Muscle of leg (tissue), 3 donors: ENCODE measurements at regions not wholly inside any gene's neighbourhood (a gene's known extent, or its start where the extent isn't known, plus 50 kb on each side); places are given as distances from the start of the nearest gene placed in this dataset.

ENCODE experiments used
- DNase-seq: peaks from one replicate; pipeline ENCODE4 v3.0.0; 2013
- H3K27ac ChIP-seq: one replicate; pipeline ENCODE4 v1.5.1; 2013; ENCODE audit warnings: mild to moderate bottlenecking, low read length, control low read depth
- H3K27me3 ChIP-seq: one replicate; pipeline ENCODE4 v1.6.1; 2013; ENCODE audit warnings: low read length; ENCODE audit not compliant: control insufficient read depth, insufficient read depth
- H3K36me3 ChIP-seq: one replicate; pipeline ENCODE4 v1.6.1; 2013; ENCODE audit warnings: low read length; ENCODE audit not compliant: control insufficient read depth, insufficient read depth
- H3K4me1 ChIP-seq: one replicate; pipeline ENCODE4 v1.6.1; 2013; ENCODE audit warnings: low read length; ENCODE audit not compliant: control insufficient read depth, insufficient read depth
- H3K4me3 ChIP-seq: one replicate; pipeline ENCODE4 v1.5.1; 2013; ENCODE audit warnings: low read length, control low read depth
- H3K9me3 ChIP-seq: replicated peaks from 2 replicates; pipeline ENCODE4 v1.6.1; 2013; ENCODE audit warnings: low read depth, low read length; ENCODE audit not compliant: control insufficient read depth
- WGBS: methylation state at CpG from one replicate; pipeline ENCODE4 v1.1.5; 2013; ENCODE audit warnings: missing lambda C conversion rate; ENCODE audit not compliant: insufficient coverage; 5-methylcytosine and 5-hydroxymethylcytosine counted together

DNA sequence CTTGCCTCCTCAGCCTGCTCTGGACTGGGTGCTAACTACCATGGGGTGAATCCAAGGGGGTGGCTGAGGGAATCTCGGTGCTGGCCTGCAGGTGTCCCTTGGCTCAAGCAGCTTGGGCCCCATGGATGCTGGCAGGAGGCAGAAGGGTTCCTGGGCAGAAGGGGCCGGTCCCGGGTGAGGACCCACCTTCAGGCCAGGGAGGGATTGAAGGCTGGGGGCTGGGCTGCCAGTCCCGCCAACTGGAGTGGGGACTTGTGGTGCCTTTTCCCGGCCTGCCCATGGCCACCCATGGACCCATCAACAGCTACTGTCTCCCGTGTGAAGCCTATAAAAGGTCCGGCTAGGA lies 550.1 kb downstream of the SLC6A15 start:
- no peaks in the 10 kb centered on the region for H3K36me3 ChIP-seq
- H3K4me3 ChIP-seq = no peak overlapping the region
- H3K4me1 ChIP-seq = no peaks in the 10 kb centered on the region
- no peaks in the 10 kb centered on the region for H3K27me3 ChIP-seq
- no peaks in the 10 kb centered on the region for H3K9me3 ChIP-seq
- WGBS = 96% methylated on average over 4 of the region's 7 CpGs
- H3K27ac ChIP-seq = no peak overlapping the region
- DNase-seq = no peak

DNA sequence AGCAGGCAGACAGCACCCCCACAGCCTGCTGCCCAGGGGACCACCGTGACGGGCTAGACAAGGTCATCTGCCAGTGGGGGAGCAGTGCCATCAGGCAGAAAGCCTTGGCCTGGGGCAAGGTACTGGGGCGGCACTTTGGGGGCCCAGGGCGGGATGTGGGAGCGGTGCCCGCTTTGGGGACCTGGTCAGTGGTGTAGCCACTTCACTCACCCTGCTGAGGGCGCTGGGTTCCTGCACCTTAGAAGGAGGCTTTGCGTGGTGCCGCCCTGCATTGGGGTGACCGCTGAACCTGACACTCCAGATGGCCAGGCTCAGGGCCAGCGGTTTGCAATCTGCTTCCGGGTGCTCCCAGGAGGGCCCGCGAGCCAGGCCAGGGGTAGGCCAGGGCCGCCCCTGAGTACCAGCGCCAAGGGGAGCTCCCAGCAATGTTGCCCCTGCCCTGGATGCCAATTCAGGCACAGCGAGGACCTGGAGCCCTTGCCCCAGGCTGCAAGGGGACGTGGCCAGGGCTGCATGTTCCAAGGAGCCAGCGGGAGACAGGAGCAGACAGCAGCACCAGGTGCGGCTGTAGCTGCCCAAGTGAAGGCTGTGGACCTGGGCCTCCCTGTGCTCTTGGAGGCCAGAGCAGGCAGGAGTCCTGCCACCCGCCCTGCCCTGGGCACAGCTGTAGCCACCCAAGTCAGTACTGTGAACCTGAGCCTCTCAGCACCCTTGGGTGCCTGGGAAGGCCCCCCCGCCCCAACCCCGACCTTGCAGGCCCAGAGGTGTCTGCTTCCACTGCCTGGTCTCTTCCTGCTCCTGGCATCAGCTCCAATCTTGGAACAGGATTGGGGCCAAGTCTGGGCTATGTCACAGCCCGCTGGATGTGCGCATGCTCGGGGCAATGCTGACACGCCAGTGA lies 550.7 kb downstream of the SLC6A15 start:
- Histone ChIP-seq H3K36me3 (no peaks in the 10 kb centered on the region), H3K27me3 (no peaks in the 10 kb centered on the region), H3K4me3 (no peak overlapping the region), H3K4me1 (no peaks in the 10 kb centered on the region), H3K27ac (no peak overlapping the region), H3K9me3 (no peaks in the 10 kb centered on the region)
- WGBS = 94% methylated on average over 25 of the region's 27 CpGs
- no peak for DNase-seq

DNA sequence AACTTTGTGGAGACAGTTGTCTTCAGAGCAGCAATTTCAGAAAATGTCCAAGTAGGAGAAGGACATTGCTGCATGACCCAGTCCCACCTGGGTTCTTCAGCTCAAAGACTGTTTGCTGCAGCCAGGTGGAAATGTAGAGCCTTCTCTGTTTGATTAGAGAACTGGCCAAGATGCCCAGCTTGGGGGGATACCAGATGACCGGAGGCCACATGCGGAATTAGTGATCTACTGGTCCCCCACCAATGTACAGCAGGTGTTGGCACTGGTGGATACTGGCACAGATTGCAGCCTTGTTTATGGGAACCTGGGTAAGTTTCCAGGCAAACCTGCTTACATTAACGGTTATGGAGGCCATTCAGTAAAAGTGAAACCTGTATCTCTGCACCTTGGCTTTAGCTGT lies 555.3 kb downstream of the SLC6A15 start:
- Histone ChIP-seq H3K36me3 (no peaks in the 10 kb centered on the region), H3K27ac (no peak overlapping the region), H3K9me3 (no peaks in the 10 kb centered on the region), H3K4me3 (no peak overlapping the region), H3K27me3 (no peaks in the 10 kb centered on the region), H3K4me1 (no peaks in the 10 kb centered on the region)
- no peak for DNase-seq
- 100% methylated on average over 3 of the region's 3 CpGs for WGBS

DNA sequence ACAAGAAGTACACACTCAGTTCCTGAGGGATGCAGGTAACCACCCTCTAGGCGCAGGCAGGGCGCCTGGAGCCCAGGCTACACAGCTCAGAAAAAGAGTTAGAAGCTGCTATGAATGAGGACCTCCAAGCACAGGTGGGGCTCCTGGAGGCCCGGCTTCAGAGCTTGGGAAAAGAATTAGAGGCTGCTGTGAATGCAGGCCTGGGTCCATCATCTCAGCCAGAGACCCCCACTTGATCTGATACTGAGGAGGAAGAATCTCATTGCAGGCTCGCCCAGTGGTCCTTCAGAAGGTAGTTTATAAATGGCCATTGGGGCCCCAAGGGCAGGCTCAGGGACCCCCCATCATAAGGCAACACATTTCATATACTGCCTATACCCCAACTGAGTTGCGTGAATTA lies 556.4 kb downstream of the SLC6A15 start:
- Histone ChIP-seq H3K36me3 (no peaks in the 10 kb centered on the region), H3K4me1 (no peaks in the 10 kb centered on the region), H3K27ac (no peak overlapping the region), H3K9me3 (no peaks in the 10 kb centered on the region), H3K27me3 (no peaks in the 10 kb centered on the region), H3K4me3 (no peak overlapping the region)
- no peak for DNase-seq
- WGBS = 89% methylated on average over 3 of the region's 5 CpGs

DNA sequence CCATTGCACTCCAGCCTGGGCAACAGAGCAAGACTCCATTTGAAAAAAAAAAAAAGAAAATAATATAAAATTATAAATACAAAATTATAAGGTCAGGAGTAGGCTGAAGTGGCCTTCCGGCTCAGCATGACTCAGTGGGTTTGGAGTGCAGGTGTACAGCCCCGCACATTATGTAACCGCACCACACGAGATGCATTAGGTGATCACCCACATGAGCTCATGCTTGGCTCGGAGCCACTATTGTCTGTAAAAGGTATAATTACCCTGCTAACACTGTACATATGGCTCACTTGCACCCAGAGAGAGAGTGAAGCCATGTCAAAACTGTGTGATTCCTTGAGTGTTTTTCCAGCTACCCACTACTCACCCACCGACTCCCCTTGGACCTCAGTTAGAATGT lies 557.0 kb downstream of the SLC6A15 start:
- Histone ChIP-seq H3K4me3 (no peak overlapping the region), H3K27me3 (no peaks in the 10 kb centered on the region), H3K9me3 (no peaks in the 10 kb centered on the region), H3K27ac (no peak overlapping the region), H3K36me3 (no peaks in the 10 kb centered on the region), H3K4me1 (no peaks in the 10 kb centered on the region)
- 95% methylated on average over 5 of the region's 6 CpGs for WGBS
- DNase-seq = no peak

DNA sequence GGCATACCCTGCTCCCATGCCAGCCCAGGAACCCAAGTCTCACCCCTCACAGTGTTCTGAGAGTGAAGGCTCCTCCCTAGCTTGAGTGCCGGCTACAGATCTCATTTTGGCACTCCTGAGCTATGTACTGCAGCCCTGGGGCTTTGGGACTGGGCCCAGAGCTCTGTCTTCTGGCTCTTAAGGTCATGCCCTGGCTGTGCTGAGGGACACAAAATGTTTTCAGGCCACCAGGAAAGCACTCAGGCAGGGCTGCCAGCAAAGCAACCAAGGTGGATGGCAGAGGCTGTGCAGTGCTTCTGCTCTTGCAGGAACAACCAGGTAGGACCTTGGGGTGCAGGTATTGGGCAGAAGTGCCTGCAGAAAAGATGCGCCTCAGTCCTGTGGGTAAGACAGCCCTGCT lies 564.0 kb downstream of the SLC6A15 start:
- H3K4me1 ChIP-seq = no peaks in the 10 kb centered on the region

DNA sequence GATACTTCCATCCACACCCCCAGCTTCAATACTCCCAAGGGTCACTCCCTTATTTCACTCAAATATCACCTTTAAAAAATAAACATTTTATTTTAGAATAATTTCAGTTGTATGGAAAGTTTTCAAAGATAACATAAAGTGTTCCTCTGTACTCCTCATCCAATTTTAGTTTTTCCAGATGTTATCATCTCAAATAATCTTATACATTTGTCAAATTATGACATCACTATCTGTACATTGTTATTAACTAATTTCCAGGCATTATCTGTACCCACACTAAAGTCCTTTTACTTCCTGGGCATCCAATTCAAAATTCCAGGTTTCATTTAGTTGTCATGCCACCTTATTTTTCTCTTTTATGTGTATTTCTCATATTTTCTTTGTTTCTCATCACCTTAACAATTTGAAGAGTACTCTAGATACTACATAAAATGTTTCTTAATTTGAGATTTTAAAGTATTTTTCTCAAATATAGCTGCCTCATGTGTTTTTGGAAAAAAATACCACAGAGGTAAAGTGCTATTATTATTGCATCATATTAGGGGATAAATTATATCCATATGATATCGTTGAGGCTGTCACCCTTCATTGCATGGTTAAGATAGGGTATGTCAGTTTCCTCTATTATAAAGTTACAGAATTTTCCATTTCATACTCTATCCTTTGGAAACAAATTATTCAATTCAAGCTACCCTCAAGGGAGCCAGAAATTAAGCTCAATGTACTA lies 571.0 kb downstream of the SLC6A15 start:
- Histone ChIP-seq H3K4me3 (no peak overlapping the region), H3K27ac (no peak overlapping the region), H3K4me1 (no peaks in the 10 kb centered on the region), H3K9me3 (peaks cover 3% of the 10 kb centered on the region), H3K36me3 (no peaks in the 10 kb centered on the region), H3K27me3 (no peaks in the 10 kb centered on the region)
- WGBS = no CpG with 5 or more reads among the region's 1 CpG
- DNase-seq = peak; percentile 18

More for the DNA sequence above, 564.0 kb downstream of the SLC6A15 start:
- DNase-seq = no peak
- Histone ChIP-seq H3K4me3 (no peak overlapping the region), H3K36me3 (no peaks in the 10 kb centered on the region), H3K27ac (no peak overlapping the region), H3K9me3 (peaks cover 4% of the 10 kb centered on the region), H3K27me3 (no peaks in the 10 kb centered on the region)
- WGBS = 77% methylated on average over 2 of the region's 2 CpGs

DNA sequence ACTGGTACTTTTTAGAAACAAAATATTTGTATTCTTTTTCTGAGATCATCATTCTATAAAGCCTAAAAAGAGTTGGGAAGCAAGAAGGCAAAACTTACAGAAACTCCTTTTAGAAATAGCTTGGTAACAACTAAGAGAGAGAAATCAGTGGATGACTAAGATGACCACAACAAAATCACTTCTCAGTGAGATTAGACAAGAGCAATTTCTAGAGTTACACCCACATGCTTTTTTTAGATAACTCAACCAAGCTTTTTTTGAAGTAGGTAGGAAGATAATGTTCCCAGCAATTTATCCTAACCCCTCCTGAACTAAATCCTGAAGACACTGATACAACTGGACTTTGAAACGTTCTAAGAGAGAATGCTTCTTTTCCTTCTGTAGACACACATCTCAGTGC lies 576.4 kb downstream of the SLC6A15 start:
- no peak overlapping the region for H3K27ac ChIP-seq
- H3K27me3 ChIP-seq = no peaks in the 10 kb centered on the region
- no CpG with 5 or more reads among the region's 1 CpG for whole genome bisulfite sequencing
- no peak for DNase-seq
- no peak overlapping the region for H3K4me3 ChIP-seq
- H3K4me1 ChIP-seq = no peaks in the 10 kb centered on the region
- no peaks in the 10 kb centered on the region for H3K36me3 ChIP-seq
- no peaks in the 10 kb centered on the region for H3K9me3 ChIP-seq

DNA sequence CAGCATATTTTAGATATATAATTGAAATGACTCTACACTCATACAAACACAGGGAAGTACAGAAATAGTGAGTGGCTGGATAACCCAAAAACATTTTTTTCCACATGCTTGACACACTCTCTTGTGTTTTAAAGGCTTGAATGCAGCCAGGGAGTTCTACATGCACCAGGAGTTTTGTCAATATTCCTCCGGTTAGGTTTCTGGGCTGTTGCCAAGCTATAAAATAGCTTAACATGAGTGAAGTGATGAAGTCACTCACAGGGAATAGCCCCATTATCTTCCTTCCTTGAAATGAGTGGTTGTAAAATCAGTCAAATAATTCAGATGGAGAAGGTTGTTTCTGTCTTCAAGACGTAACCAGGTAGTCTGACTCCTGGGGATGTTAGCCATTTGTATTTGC lies 582.7 kb downstream of the SLC6A15 start:
- peak; percentile 16 for DNase-seq
- no peaks in the 10 kb centered on the region for H3K4me1 ChIP-seq
- no peaks in the 10 kb centered on the region for H3K27me3 ChIP-seq
- WGBS = 0% methylated on average over 1 of the region's 2 CpGs
- no peaks in the 10 kb centered on the region for H3K36me3 ChIP-seq
- no peak overlapping the region for H3K4me3 ChIP-seq
- H3K27ac ChIP-seq = no peak overlapping the region
- no peaks in the 10 kb centered on the region for H3K9me3 ChIP-seq

DNA sequence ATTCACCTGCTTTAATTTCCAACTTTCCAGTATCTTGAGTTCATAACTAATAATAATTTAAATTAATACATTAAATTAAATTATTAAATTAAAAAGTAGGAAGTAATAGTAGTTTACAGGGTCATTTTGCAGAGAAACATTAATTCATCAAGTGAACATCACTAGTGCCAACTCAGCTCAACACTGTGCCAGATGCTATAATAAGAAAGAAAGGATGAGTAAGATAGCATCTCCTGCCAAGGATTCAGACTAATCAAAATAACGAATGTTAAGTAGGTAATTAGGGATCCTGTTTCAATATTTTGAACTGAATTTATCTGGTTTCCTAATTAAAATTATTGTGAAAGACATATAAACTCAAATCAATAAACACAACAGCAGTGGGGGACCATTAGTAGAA lies 596.7 kb downstream of the SLC6A15 start:
- H3K27ac ChIP-seq = no peak overlapping the region
- no peaks in the 10 kb centered on the region for H3K36me3 ChIP-seq
- no CpG with 5 or more reads among the region's 1 CpG for WGBS
- DNase-seq = no peak
- no peaks in the 10 kb centered on the region for H3K27me3 ChIP-seq
- no peak overlapping the region for H3K4me3 ChIP-seq
- H3K4me1 ChIP-seq = no peaks in the 10 kb centered on the region
- no peaks in the 10 kb centered on the region for H3K9me3 ChIP-seq
